H1 (cell line): ENCODE measurements at regions not wholly inside any gene's neighbourhood (a gene's known extent, or its start where the extent isn't known, plus 50 kb on each side); places are given as distances from the start of the nearest gene placed in this dataset.

Experiments
- ASH2L ChIP-seq: fragments of 200-600, 300-600 bp; sonication (generic); IDR thresholded peaks from one replicate; pipeline ENCODE4 v1.7.1; 2017; ENCODE audit warnings: low read length
- CHD2 ChIP-seq: IDR thresholded peaks from 2 replicates; pipeline ENCODE4 v1.6.1; 2012; ENCODE audit warnings: low read length, improper control_type of control experiment
- CTCF ChIP-seq, 3 experiments: IDR thresholded peaks; 1 replicate in 2 of 3; 2 replicates in 1 of 3; pipeline versions ENCODE4 v1.5.1 to v1.6.1; 2011; ENCODE audit warnings: low read length in 3 of 3, mild to moderate bottlenecking in 3 of 3, inconsistent platforms in 2 of 3, low read depth in 1 of 3, moderate library complexity in 1 of 3; ENCODE audit not compliant: insufficient read depth in 1 of 3; ENCODE audit errors: control extremely low read depth in 1 of 3
- EP300 ChIP-seq, 2 experiments: IDR thresholded peaks; 1 replicate in 1 of 2; 2 replicates in 1 of 2; pipeline ENCODE4 v1.6.1; 2011 to 2012; ENCODE audit warnings: low read depth in 2 of 2, low read length in 2 of 2, mild to moderate bottlenecking in 2 of 2, borderline replicate concordance in 1 of 2, inconsistent platforms in 1 of 2, moderate library complexity in 1 of 2
- EZH2 ChIP-seq: fragments of 200-600 bp; sonication (generic); IDR thresholded peaks from 2 replicates; pipeline ENCODE4 v1.7.1; 2012; ENCODE audit warnings: low read depth, mild to moderate bottlenecking, moderate library complexity, low read length, inconsistent platforms; ENCODE audit not compliant: severe bottlenecking
- FOSL1 ChIP-seq: IDR thresholded peaks from 2 replicates; pipeline ENCODE4 v1.6.1; 2011; ENCODE audit warnings: mild to moderate bottlenecking, low read depth, low read length, moderate library complexity; ENCODE audit not compliant: insufficient read depth
- GTF2F1 ChIP-seq: IDR thresholded peaks from 2 replicates; pipeline ENCODE4 v1.6.1; 2012; ENCODE audit warnings: low read depth, low read length, improper control_type of control experiment, borderline replicate concordance
- KDM5A ChIP-seq: fragments of 200-600 bp; IDR thresholded peaks from 2 replicates; pipeline ENCODE4 v1.7.1; 2012; ENCODE audit warnings: mild to moderate bottlenecking, low read length, inconsistent platforms, mixed read lengths
- POLR2AphosphoS5 ChIP-seq: IDR thresholded peaks from 2 replicates; pipeline ENCODE4 v1.6.1; 2011; ENCODE audit warnings: low read depth, low read length
- RAD21 ChIP-seq, 2 experiments: IDR thresholded peaks in 1 of 2; conservative IDR thresholded peaks in 1 of 2; 2 replicates each; pipeline ENCODE4 v1.6.1; 2011; ENCODE audit warnings: low read depth in 2 of 2, low read length in 2 of 2, improper control_type of control experiment in 1 of 2, inconsistent platforms in 1 of 2, mild to moderate bottlenecking in 1 of 2, moderate library complexity in 1 of 2
- SP2 ChIP-seq: IDR thresholded peaks from 2 replicates; pipeline ENCODE4 v1.6.1; 2012; ENCODE audit warnings: mild to moderate bottlenecking, low read length, inconsistent platforms
- YY1 ChIP-seq: IDR thresholded peaks from 2 replicates; pipeline ENCODE4 v1.6.1; 2011; ENCODE audit warnings: low read depth, mild to moderate bottlenecking, low read length

- TF ChIP-seq CHD2 (no peak), RAD21 (IDR thresholded peaks at IDR 0.05 in 1 of 2, conservative IDR thresholded peaks at IDR 0.05 in 1 of 2; ENCODE audit: low read depth in 2 of 2, low read length in 2 of 2) (no peak), CTCF (IDR thresholded peaks at IDR 0.05; ENCODE audit: control extremely low read depth in 1 of 3, insufficient read depth in 1 of 3, low read depth in 1 of 3, low read length in 3 of 3) (no peak), GTF2F1 (no peak), SP2 (no peak), YY1 (no peak), FOSL1 (no peak), EZH2 (no peak), POLR2AphosphoS5 (no peak), KDM5A (no peak), EP300 (IDR thresholded peaks at IDR 0.05; ENCODE audit: borderline replicate concordance in 1 of 2, low read depth in 2 of 2, low read length in 2 of 2) (no peak), ASH2L (no peak)
Measured at GRCh38 chr18:47628893-47629292, 301.6 kb downstream of the SMAD2 start.
